ENCODE measurements at regions not wholly inside any gene's neighbourhood (a gene's known extent, or its start where the extent isn't known, plus 50 kb on each side); places are given as distances from the start of the nearest gene placed in this dataset.
"Not testable (repeated sequence)": the region's sequence is repeated elsewhere in the genome, so short reads cannot be mapped to it uniquely, and the experiment has no call there.

DNA sequence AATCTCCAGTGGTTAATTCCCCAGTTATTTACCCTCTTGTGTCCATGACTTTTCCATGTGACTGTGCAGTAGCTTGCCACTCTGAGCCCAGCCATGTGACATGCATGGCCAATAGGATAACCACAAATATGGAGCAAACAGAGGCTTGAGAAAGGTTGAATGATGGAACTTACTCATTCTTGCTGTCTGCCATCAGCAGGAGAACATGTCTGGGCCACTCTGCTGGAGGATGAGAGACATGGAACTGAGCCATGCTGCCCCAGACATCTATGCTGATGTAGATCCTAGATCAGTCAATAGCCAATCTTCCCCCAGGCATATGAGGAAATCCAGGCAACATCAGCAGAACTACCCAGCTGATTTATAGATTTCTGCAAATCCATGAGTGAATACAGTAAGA lies 992.3 kb upstream of the FANCL start:
- Histone ChIP-seq H3K9me3 (ENCODE audit: low read depth) (no peaks in the 10 kb centered on the region), H3K36me3 (no peaks in the 10 kb centered on the region), H3K4me3 (no peak overlapping the region), H3K27me3 (no peaks in the 10 kb centered on the region), H3K4me1 (ENCODE audit: low read depth) (no peaks in the 10 kb centered on the region), H3K27ac (no peak overlapping the region)
- no peak for DNase-seq (ENCODE audit: low read depth in 1 of 2, low spot score in 1 of 2)
- TF ChIP-seq, protein P1, sequence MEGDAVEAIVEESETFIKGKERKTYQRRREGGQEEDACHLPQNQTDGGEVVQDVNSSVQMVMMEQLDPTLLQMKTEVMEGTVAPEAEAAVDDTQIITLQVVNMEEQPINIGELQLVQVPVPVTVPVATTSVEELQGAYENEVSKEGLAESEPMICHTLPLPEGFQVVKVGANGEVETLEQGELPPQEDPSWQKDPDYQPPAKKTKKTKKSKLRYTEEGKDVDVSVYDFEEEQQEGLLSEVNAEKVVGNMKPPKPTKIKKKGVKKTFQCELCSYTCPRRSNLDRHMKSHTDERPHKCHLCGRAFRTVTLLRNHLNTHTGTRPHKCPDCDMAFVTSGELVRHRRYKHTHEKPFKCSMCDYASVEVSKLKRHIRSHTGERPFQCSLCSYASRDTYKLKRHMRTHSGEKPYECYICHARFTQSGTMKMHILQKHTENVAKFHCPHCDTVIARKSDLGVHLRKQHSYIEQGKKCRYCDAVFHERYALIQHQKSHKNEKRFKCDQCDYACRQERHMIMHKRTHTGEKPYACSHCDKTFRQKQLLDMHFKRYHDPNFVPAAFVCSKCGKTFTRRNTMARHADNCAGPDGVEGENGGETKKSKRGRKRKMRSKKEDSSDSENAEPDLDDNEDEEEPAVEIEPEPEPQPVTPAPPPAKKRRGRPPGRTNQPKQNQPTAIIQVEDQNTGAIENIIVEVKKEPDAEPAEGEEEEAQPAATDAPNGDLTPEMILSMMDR (IDR thresholded peaks at IDR 0.05; ENCODE audit: low read depth, low read length), result no peak

DNA sequence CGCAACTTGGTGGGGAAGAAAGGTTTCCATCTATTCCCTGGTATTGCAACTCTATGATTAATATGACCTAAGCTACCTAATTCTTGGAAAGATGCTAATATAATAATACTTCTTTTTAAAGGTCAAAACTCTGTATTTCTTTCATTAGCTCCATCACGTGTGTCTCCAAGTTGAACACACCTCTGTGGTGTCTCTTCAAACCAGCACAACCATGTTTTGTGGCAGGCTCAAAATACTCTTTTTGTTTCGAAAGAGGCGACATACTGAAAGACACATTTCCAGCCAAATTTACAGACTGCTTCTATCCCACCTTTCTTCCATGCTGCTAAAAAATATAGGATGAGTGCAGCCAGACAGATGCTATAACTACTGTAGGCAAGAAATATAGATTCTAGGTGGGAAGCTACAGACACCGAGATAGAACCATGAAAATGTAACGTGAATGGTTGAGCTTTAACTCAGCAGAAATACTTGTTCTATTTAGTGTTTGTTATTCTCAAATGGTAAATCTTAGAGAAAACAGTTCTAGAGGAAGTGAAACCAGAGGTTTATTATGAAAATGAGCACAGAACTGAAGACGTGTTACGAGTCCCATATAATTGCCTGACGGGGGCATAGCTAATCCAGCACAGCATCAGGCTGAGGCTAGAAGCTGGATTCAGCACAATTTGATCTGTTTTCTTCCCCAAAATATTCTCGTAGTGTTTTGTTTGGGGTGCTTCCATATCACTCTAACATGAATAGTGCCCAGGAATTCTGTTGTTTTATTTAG lies 991.5 kb upstream of the FANCL start:
- Histone ChIP-seq H3K4me3 (no peak overlapping the region), H3K36me3 (no peaks in the 10 kb centered on the region), H3K9me3 (ENCODE audit: low read depth) (no peaks in the 10 kb centered on the region), H3K27me3 (no peaks in the 10 kb centered on the region), H3K27ac (no peak overlapping the region), H3K4me1 (ENCODE audit: low read depth) (no peaks in the 10 kb centered on the region)
- no peak for DNase-seq (ENCODE audit: low read depth in 1 of 2, low spot score in 1 of 2)
- TF ChIP-seq, protein P1 (IDR thresholded peaks at IDR 0.05; ENCODE audit: low read depth, low read length), result no peak

DNA sequence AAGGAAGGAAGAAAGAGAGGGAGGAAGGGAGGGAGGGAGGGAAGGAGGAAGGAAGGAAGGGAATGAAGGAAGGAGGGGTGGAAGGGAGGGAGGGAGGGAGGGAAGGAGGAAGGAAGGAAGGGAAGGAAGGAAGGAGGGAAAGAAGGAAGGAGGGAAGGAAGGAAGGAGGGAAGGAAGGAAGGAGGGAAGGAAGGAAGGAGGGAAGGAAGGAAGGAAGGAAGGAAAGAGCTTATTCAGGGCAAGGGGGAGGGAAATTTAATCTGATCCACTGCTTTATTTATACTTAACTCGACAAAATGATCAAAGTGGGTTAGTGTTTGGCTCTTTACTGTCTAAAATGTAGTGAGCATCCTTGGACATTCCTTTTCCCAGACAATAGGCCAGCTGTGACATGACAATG lies 985.2 kb upstream of the FANCL start:
- H3K36me3 ChIP-seq; H3K27me3 ChIP-seq; H3K4me3 ChIP-seq; DNase-seq (ENCODE audit: low read depth in 1 of 2, low spot score in 1 of 2); H3K9me3 ChIP-seq (ENCODE audit: low read depth); H3K4me1 ChIP-seq (ENCODE audit: low read depth); H3K27ac ChIP-seq: not testable (repeated sequence)

DNA sequence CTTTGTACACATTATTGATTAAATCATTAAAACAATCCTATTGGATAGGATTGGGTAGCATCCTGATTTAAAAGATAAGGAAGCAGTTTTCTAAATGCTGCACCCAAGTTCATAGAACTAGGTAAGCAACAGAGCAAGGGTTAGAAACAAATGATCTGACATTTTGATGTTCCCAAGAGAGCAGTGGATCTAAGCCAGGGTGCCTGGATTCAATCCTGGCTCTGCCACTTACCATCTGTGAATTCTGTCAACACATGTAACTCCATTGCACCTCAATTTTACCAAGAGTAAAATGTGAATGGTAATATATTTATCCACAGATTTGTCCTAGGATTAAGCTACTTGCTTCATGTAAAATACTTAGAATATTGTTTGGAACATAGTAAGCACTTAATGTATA lies 982.6 kb upstream of the FANCL start:
- TF ChIP-seq, protein P1 (IDR thresholded peaks at IDR 0.05; ENCODE audit: low read depth, low read length), result no peak
- DNase-seq (ENCODE audit: low read depth in 1 of 2, low spot score in 1 of 2), result peak in 1 of 2 donors; percentile 3
- no peaks in the 10 kb centered on the region for H3K27me3 ChIP-seq

DNA sequence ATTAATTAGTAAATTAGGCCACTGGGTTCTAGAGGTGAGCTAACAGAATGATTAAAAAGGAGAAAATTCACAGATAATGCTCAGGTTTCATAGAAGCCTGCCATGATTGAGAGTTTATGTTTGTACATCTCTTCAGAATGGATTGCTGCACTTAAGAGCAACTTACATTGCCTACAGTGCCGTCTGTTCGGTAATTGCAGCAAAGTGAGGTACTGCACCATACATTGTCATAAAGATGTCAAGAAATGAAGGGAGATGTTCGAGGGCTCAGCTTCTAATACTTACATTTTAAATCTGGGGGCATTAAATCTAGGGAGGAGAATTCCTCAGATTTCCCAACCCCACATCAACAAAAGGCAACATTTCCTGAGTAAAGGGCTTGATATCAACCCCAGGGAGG lies 976.2 kb upstream of the FANCL start:
- TF ChIP-seq, protein P1 (IDR thresholded peaks at IDR 0.05; ENCODE audit: low read depth, low read length), result no peak
- H3K4me3 ChIP-seq, result no peak overlapping the region
- DNase-seq (ENCODE audit: low read depth in 1 of 2, low spot score in 1 of 2), result no peak
- no peak overlapping the region for H3K27ac ChIP-seq
- H3K36me3 ChIP-seq, result no peaks in the 10 kb centered on the region
- H3K27me3 ChIP-seq, result no peaks in the 10 kb centered on the region
- no peaks in the 10 kb centered on the region for H3K9me3 ChIP-seq (ENCODE audit: low read depth)
- no peaks in the 10 kb centered on the region for H3K4me1 ChIP-seq (ENCODE audit: low read depth)

More for the DNA sequence above, 982.6 kb upstream of the FANCL start:
- Histone ChIP-seq H3K27ac (no peak overlapping the region), H3K9me3 (ENCODE audit: low read depth) (no peaks in the 10 kb centered on the region), H3K4me3 (no peak overlapping the region), H3K36me3 (no peaks in the 10 kb centered on the region), H3K4me1 (ENCODE audit: low read depth) (no peaks in the 10 kb centered on the region)

DNA sequence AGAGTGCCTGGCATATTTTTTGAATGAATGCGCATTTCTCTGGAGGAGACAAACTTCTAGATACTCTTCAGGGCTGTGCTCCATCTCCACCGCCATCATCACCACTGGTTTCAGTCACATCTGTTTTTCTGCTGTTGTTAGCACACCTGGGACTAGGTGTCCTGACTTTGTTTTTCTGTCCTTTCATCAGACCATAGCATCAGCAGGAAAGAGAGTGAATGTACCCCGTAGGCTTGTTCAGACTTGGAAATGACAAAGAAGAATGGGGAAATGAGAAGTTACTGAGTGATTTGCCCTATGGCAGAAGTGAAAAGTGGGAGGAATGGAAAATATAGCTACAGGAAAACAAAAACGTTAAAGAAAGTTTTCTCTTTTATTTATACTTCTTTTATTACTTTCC lies 965.2 kb upstream of the FANCL start:
- Histone ChIP-seq H3K36me3 (no peaks in the 10 kb centered on the region), H3K4me1 (ENCODE audit: low read depth) (no peaks in the 10 kb centered on the region), H3K4me3 (no peak overlapping the region), H3K27me3 (no peaks in the 10 kb centered on the region), H3K9me3 (ENCODE audit: low read depth) (no peaks in the 10 kb centered on the region), H3K27ac (no peak overlapping the region)
- TF ChIP-seq, protein P1 (IDR thresholded peaks at IDR 0.05; ENCODE audit: low read depth, low read length), result no peak
- no peak for DNase-seq (ENCODE audit: low read depth in 1 of 2, low spot score in 1 of 2)
